ENCODE measurements at regions not wholly inside any gene's neighbourhood (a gene's known extent, or its start where the extent isn't known, plus 50 kb on each side); places are given as distances from the start of the nearest gene placed in this dataset.
"Not testable (repeated sequence)": the region's sequence is repeated elsewhere in the genome, so short reads cannot be mapped to it uniquely, and the experiment has no call there.

DNA sequence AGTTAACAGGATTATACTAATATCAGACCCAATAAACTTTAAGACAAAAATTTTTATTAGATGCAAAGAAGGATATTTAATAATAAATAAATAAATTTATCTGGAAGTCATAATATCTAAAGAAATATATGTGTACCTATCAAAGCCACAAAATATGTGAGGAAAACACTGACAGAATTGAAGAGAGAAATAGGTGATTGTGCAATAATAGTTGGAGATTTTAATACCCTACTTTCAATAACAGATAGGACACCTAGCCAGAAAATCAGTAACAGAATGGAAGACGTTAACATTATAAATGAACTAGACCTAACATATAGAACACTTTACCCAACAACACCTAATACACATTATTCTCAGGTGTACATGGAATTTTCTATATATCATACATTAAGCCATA, 541.4 kb upstream of the SMC2 start:
- H3K4me3 ChIP-seq (ENCODE audit: low read depth, low read length): no peak overlapping the region

GRCh38 chr9:103574056-103574455, 520.1 kb upstream of the SMC2 start:
- DNase-seq (ENCODE audit: low read depth): no peak
- no peak for TF ChIP-seq POLR2A (IDR thresholded peaks at IDR 0.05; ENCODE audit: extremely low read depth, insufficient read length)
- TF ChIP-seq CTCF (IDR thresholded peaks at IDR 0.05; ENCODE audit: low read depth, low read length): no peak
- no peak for TF ChIP-seq MYC (IDR thresholded peaks at IDR 0.05; ENCODE audit: low read depth, low read length)
- TF ChIP-seq, protein P1, sequence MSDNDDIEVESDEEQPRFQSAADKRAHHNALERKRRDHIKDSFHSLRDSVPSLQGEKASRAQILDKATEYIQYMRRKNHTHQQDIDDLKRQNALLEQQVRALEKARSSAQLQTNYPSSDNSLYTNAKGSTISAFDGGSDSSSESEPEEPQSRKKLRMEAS (IDR thresholded peaks at IDR 0.05; ENCODE audit: low read depth, low read length): no peak

More for the DNA sequence above, 541.4 kb upstream of the SMC2 start:
- no peak for TF ChIP-seq CTCF (IDR thresholded peaks at IDR 0.05; ENCODE audit: low read depth, low read length)
- DNase-seq (ENCODE audit: low read depth): no peak

DNA sequence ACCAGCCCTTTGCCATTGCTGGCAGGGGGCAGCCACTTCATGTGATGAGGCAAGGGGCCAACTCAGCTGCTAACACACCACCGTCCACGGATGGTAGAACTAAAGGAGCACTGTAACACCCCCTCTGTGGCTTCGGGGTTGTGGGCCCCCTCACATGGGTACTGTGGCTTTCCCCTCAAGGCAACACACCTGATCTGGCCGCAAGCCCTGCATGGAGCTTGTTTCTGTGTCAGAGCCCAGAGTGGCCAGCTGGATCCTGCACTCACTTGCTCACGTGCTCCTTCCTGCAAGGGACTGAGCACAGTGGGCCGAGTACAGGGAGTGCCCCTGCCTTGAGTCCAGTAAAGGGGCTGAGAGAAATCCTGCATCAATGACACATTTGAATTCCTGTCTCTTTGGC, 507.4 kb upstream of the SMC2 start:
- H3K4me3 ChIP-seq (ENCODE audit: low read depth, low read length): no peak overlapping the region
- no peak for TF ChIP-seq CTCF (IDR thresholded peaks at IDR 0.05; ENCODE audit: low read depth, low read length)
- TF ChIP-seq, protein P1 (IDR thresholded peaks at IDR 0.05; ENCODE audit: low read depth, low read length): no peak
- TF ChIP-seq POLR2A (IDR thresholded peaks at IDR 0.05; ENCODE audit: extremely low read depth, insufficient read length): no peak
- TF ChIP-seq MYC (IDR thresholded peaks at IDR 0.05; ENCODE audit: low read depth, low read length): no peak
- DNase-seq (ENCODE audit: low read depth): no peak

More at GRCh38 chr9:103574056-103574455, 520.1 kb upstream of the SMC2 start:
- H3K4me3 ChIP-seq (ENCODE audit: low read depth, low read length): no peak overlapping the region

DNA sequence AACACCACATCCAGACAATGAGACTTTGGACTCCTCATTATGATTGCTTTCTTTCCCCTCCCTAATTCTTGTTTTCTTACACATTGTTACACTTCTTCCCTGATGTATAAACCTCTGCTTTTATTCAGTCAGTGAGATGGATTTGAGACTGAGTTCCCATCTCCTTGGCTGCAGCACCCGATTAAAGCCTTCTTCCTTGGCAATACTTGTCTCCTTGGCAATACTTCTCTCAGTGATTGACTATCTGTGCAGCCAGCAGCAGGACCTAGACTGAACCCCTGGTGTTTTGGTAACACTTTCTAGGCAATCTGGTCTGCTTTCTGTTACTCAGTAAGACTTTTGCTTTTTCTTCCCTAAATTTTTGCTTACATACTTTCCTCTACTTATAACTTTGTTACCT, 492.8 kb upstream of the SMC2 start:
- H3K4me3 ChIP-seq (ENCODE audit: low read depth, low read length): no peak overlapping the region
- no peak for DNase-seq (ENCODE audit: low read depth)
- TF ChIP-seq POLR2A (IDR thresholded peaks at IDR 0.05; ENCODE audit: extremely low read depth, insufficient read length) (no peak), MYC (IDR thresholded peaks at IDR 0.05; ENCODE audit: low read depth, low read length) (no peak), CTCF (IDR thresholded peaks at IDR 0.05; ENCODE audit: low read depth, low read length) (no peak)
- TF ChIP-seq, protein P1 (IDR thresholded peaks at IDR 0.05; ENCODE audit: low read depth, low read length): no peak

DNA sequence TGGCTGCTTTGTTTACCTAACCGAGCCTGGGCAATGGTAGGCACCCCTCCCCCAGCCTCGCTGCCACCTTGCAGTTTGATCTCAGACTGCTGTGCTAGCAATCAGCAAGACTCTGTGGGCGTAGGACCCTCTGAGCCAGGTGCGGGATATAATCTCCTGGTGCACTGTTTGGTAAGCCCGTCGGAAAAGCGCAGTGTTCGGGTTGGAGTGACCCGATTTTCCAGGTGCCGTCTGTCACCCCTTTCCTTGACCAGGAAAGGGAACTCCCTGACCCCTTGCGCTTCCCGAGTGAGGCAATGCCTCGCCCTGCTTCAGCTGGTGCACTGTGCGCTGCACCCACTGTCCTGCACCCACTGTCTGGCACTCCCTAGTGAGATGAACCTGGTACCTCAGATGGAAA, 482.2 kb upstream of the SMC2 start:
- H3K4me3 ChIP-seq (ENCODE audit: low read depth, low read length): not testable (repeated sequence)

DNA sequence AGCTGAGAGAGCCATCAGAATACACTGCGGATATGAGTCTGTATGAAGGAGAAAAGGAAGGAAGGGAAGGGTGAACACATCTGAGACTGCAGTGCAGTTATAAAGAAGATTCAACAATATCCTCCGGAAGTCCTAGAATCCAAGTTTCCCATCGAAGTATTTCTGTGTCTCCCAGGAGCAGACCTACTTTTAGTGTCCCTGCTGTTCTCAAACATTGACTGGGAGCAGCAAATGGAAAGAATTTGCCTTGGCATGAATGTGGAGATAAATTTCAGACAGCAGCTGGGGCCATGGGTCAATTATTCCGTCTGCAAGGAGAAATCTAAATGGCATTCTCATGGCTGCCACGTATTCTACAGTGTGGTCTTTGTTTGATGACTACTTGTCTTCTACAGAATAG, 478.1 kb upstream of the SMC2 start:
- no peak for TF ChIP-seq POLR2A (IDR thresholded peaks at IDR 0.05; ENCODE audit: extremely low read depth, insufficient read length)
- H3K4me3 ChIP-seq (ENCODE audit: low read depth, low read length): no peak overlapping the region
- DNase-seq (ENCODE audit: low read depth): no peak

More for the DNA sequence above, 482.2 kb upstream of the SMC2 start:
- not testable (repeated sequence) for DNase-seq (ENCODE audit: low read depth)

- no peak overlapping the region for H3K4me3 ChIP-seq (ENCODE audit: low read depth, low read length)
- DNase-seq (ENCODE audit: low read depth): no peak
- TF ChIP-seq MYC (IDR thresholded peaks at IDR 0.05; ENCODE audit: low read depth, low read length): no peak
- TF ChIP-seq POLR2A (IDR thresholded peaks at IDR 0.05; ENCODE audit: extremely low read depth, insufficient read length): no peak
- TF ChIP-seq CTCF (IDR thresholded peaks at IDR 0.05; ENCODE audit: low read depth, low read length): no peak
- TF ChIP-seq, protein P1 (IDR thresholded peaks at IDR 0.05; ENCODE audit: low read depth, low read length): no peak
Observed at GRCh38 chr9:103617046-103617445, 477.1 kb upstream of the SMC2 start.

All from NB4 (cell line).